Heart right ventricle (tissue), 16 donors: ENCODE measurements at regions not wholly inside any gene's neighbourhood (a gene's known extent, or its start where the extent isn't known, plus 50 kb on each side); places are given as distances from the start of the nearest gene placed in this dataset.

Experiments
- ATAC-seq, 8 donors: fragments of 200-7000 bp; cut with Tn5 transposase; one replicate each; pipeline ENCODE4 v1.9.1; 2020; ENCODE audit warnings: mild to moderate bottlenecking in 8 of 8, moderate library complexity in 8 of 8, moderate number of reproducible peaks in 1 of 8
- DNase-seq, 2 donors: peaks; one replicate each; pipeline ENCODE4 v3.0.0-alpha.2; 2020
- H3K27ac ChIP-seq, 10 donors: fragments of 200-600 bp; sonication (generic) in 2 of 10; one replicate each; pipeline versions ENCODE4 v1.5.0 to v1.8.0; 2020 to 2022; ENCODE audit warnings: mild to moderate bottlenecking in 3 of 10
- H3K27me3 ChIP-seq, 7 donors: fragments of 200-600 bp; one replicate each; pipeline ENCODE4 v1.8.0; 2021 to 2022; ENCODE audit warnings: mild to moderate bottlenecking in 2 of 7
- H3K36me3 ChIP-seq, 9 donors: fragments of 200-600 bp; sonication (generic) in 1 of 9; one replicate each; pipeline versions ENCODE4 v1.5.0 to v1.8.0; 2020 to 2022; ENCODE audit warnings: mild to moderate bottlenecking in 2 of 9
- H3K4me1 ChIP-seq, 9 donors: fragments of 200-600 bp; sonication (generic) in 1 of 9; one replicate each; pipeline versions ENCODE4 v1.5.0 to v1.8.0; 2020 to 2022; ENCODE audit warnings: mild to moderate bottlenecking in 4 of 9
- H3K4me3 ChIP-seq, 10 donors: fragments of 200-600 bp; sonication (generic) in 2 of 10; one replicate each; pipeline versions ENCODE4 v1.5.0 to v1.8.0; 2020 to 2022; ENCODE audit warnings: mild to moderate bottlenecking in 7 of 10, moderate library complexity in 2 of 10
- H3K9me3 ChIP-seq, 11 donors: fragments of 200-600 bp in 10 of 11; sonication (generic) in 2 of 11; one replicate each; pipeline versions ENCODE4 v1.5.0 to v1.8.0; 2013 to 2022; ENCODE audit warnings: mild to moderate bottlenecking in 2 of 11, control low read depth in 1 of 11, moderate library complexity in 1 of 11
- WGBS, 2 donors: extraction: QIAGEN DNeasy Blood & Tissue Kit; methylation state at CpG; one replicate each; pipeline ENCODE4 v1.1.7; 2013; ENCODE audit warnings: inconsistent platforms in 1 of 2; 5-methylcytosine and 5-hydroxymethylcytosine counted together
- intact Hi-C, 10 donors: fragments of 100-400 bp; cut with DNase I; formaldehyde crosslinking; loops; one replicate each; pipeline versions ENCODE4 v1.11.1 to v1.14.2; 2022
- TF ChIP-seq, protein P1 (sequence below), 9 donors: fragments of 200-600 bp; sonication (generic) in 2 of 9; IDR thresholded peaks; one replicate each; pipeline versions ENCODE4 v1.5.0 to v1.8.0; 2021 to 2022; ENCODE audit warnings: antibody characterized with exemption in 9 of 9, mild to moderate bottlenecking in 5 of 9, moderate library complexity in 1 of 9
- donor health status: Arrhythmogenic right ventricular cardiomyopathy.
- donor health status: ischemic (EF 13 %, LVEDD 7.1; RV severe dilation, severe dysfunction).
- donor health status: healthy with polysubstance abuse.
- donor health status: DM: no; HTN: yes; CAD: no.
- donor health status: DM: no; HTN: no; CAD: no.
- donor health status: ischemic (EF 25% LVEDD 6.9; RV normal size, moderate dysfunction).
- donor health status: ischemic (EF 25% LVEDD 5.7; RV mildly dilated, moderate dysfunction).
- donor health status: healthy.
- donor health status: DM: yes; HTN: yes; CAD: no.
- donor health status: Ischemic cardiomyopathy.
- donor health status: ischemic (EF 35%, LVEDD 5.7; RV mildly dilated, moderate dysfunction).
- donor health status: nonischemic (EF 11% LVEDD 7.7; RV severe dilation, severe dysfunction).
- donor health status: DM: yes; HTN: yes; CAD: no.
- donor health status: PGD.
- donor health status: ischemic (EF 29% LVEDD 5.4; RV normal size, mild dysfunction).
- donor health status: nonischemic (EF 23%, LVEDD 6.1; RV moderate dilation, normal function).

DNA sequence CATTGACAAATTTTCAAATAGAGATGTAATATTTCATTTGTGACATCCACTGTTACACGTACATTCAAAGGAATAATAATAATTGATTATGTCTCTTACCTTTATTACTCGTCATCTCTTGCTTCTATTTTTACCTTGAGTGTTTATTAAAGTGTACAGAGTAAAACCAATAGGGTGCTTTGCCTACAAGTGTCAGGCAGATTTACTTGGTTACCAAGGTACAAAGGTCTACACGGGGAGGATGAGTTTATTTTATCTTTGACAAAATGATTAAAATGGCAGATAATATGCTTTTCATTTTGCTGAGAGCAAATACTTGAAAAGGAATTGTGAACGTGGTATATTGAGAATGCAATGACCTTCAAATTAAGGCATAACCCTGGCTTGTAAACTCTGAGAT, 137.8 kb upstream of the SOX5 start:
- no peak overlapping the region for H3K4me3 ChIP-seq
- no peaks in the 10 kb centered on the region for H3K36me3 ChIP-seq
- intact Hi-C loops, result no loop called here
- DNase-seq (no peak), ATAC-seq (no peak)
- TF ChIP-seq, protein P1, sequence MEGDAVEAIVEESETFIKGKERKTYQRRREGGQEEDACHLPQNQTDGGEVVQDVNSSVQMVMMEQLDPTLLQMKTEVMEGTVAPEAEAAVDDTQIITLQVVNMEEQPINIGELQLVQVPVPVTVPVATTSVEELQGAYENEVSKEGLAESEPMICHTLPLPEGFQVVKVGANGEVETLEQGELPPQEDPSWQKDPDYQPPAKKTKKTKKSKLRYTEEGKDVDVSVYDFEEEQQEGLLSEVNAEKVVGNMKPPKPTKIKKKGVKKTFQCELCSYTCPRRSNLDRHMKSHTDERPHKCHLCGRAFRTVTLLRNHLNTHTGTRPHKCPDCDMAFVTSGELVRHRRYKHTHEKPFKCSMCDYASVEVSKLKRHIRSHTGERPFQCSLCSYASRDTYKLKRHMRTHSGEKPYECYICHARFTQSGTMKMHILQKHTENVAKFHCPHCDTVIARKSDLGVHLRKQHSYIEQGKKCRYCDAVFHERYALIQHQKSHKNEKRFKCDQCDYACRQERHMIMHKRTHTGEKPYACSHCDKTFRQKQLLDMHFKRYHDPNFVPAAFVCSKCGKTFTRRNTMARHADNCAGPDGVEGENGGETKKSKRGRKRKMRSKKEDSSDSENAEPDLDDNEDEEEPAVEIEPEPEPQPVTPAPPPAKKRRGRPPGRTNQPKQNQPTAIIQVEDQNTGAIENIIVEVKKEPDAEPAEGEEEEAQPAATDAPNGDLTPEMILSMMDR (IDR thresholded peaks at IDR 0.05), result no peak
- no peak overlapping the region for H3K27ac ChIP-seq
- no peaks in the 10 kb centered on the region for H3K27me3 ChIP-seq
- no peaks in the 10 kb centered on the region for H3K4me1 ChIP-seq
- H3K9me3 ChIP-seq, result no peaks in the 10 kb centered on the region
- WGBS, 2 donors, result 83% methylated on average over 4 of the region's 4 CpGs

DNA sequence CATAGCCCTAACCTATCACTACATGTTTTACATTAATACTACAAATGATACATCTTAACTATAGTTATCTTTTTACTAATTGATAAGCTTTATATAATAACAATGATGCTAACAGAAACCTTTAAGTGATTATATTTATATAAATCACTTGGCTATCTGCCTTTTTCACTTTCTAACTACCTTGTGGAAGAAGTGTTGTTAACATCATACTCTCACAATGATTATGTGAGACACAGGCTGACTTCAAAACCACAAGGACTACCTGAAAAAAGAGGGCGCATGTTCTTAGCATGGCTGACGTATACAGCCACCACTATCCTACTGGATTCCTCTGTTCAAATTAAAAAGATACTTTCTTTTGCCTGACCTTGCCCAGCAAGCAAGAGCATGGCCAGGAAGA, 135.3 kb upstream of the SOX5 start:
- TF ChIP-seq, protein P1 (IDR thresholded peaks at IDR 0.05), result no peak
- no peaks in the 10 kb centered on the region for H3K4me1 ChIP-seq
- no peak for ATAC-seq
- no peak overlapping the region for H3K4me3 ChIP-seq
- H3K27me3 ChIP-seq, result no peaks in the 10 kb centered on the region
- WGBS, 2 donors, result 97 to 98% methylated on average over 2 of the region's 2 CpGs
- H3K27ac ChIP-seq, result no peak overlapping the region
- DNase-seq, result no peak
- intact Hi-C loops, result no loop called here
- H3K36me3 ChIP-seq, result no peaks in the 10 kb centered on the region
- no peaks in the 10 kb centered on the region for H3K9me3 ChIP-seq

DNA sequence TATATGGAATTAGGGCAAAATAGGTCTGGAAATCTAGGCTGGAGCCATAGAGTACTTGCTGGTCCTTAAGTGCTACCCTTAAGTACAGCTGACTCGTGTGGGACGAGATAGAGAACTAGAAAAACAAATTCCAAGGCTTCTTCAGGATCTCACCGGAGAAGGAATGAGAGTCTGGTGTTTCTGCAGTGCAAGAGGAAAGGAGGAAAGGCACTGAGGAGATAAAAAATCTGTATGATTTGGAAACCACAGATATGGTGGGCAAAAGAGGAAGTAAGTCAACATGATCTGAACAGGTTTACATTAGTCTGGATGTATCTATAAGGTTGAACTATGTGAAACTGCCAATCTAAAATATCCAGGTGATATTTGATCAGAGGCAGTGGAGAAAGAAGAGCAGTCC, 134.4 kb upstream of the SOX5 start:
- no peak overlapping the region for H3K27ac ChIP-seq
- no peaks in the 10 kb centered on the region for H3K36me3 ChIP-seq
- no peaks in the 10 kb centered on the region for H3K4me1 ChIP-seq
- H3K27me3 ChIP-seq, result no peaks in the 10 kb centered on the region
- no peak overlapping the region for H3K4me3 ChIP-seq
- H3K9me3 ChIP-seq, result no peaks in the 10 kb centered on the region
- TF ChIP-seq, protein P1 (IDR thresholded peaks at IDR 0.05), result no peak
- WGBS, 2 donors, result 72% methylated on average over 3 of the region's 3 CpGs
- DNase-seq (no peak), ATAC-seq (no peak)
- intact Hi-C loops, result no loop called here

DNA sequence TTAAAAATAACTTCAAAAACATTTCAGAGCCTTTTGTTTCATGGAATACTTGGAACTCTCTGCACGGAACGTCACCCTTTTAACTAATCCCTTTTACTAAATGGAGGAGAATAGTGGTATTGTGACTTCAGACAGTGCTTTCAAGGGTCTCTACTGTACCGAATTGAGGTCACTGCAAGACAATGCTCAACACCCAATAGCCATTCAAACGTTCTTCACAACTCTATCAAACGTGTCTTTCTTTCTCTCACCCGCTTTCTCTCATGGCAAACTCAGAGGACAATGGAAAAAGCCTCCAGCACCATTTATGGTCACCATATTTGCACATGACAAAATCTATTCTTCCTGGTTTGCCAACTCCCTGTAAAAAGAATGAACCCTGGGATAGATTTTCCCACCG, 132.1 kb upstream of the SOX5 start:
- no peaks in the 10 kb centered on the region for H3K9me3 ChIP-seq
- intact Hi-C loops, result no loop called here
- no peaks in the 10 kb centered on the region for H3K27me3 ChIP-seq
- H3K36me3 ChIP-seq, result no peaks in the 10 kb centered on the region
- H3K4me1 ChIP-seq, result no peaks in the 10 kb centered on the region
- ATAC-seq (no peak), DNase-seq (no peak)
- H3K27ac ChIP-seq, result no peak overlapping the region
- 71 to 77% methylated on average over 7 of the region's 7 CpGs for WGBS, 2 donors
- no peak overlapping the region for H3K4me3 ChIP-seq
- TF ChIP-seq, protein P1 (IDR thresholded peaks at IDR 0.05), result no peak

DNA sequence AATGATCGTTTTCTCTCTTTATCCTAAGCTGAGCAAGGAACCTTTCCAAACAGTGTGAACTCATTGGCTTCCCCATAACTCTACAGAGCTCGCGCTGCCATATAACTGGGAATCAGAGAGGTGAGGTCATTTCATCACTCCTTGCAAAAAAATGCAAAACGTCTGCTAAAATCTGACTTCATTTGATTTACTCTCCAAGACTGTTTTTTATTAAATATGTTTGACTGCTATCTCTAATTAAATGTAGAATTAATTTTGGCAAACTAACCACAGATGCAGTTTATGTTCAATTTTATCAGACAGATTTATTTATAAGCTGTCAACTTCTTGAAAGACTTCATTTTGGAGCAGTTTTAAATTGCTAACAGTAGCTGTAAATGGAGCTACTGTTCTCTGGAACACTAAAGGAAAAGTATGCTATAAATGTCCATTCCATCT, 131.6 kb upstream of the SOX5 start:
- no peak overlapping the region for H3K27ac ChIP-seq
- no peaks in the 10 kb centered on the region for H3K4me1 ChIP-seq
- no peak for ATAC-seq
- H3K36me3 ChIP-seq, result no peaks in the 10 kb centered on the region
- H3K27me3 ChIP-seq, result no peaks in the 10 kb centered on the region
- DNase-seq, result no peak
- intact Hi-C loops, result no loop called here
- TF ChIP-seq, protein P1 (IDR thresholded peaks at IDR 0.05), result no peak
- WGBS, 2 donors, result 69 to 74% methylated on average over 4 of the region's 4 CpGs
- no peak overlapping the region for H3K4me3 ChIP-seq
- H3K9me3 ChIP-seq, result no peaks in the 10 kb centered on the region
